GM19023 (cell line): ENCODE measurements at regions not wholly inside any gene's neighbourhood (a gene's known extent, or its start where the extent isn't known, plus 50 kb on each side); places are given as distances from the start of the nearest gene placed in this dataset.

Experiments
- ATAC-seq: cut with Tn5 transposase; IDR thresholded peaks from one replicate; pipeline ENCODE4 v1.9.1; 2021; ENCODE audit warnings: mild to moderate bottlenecking, moderate library complexity; ENCODE audit not compliant: unreplicated experiment

- ATAC-seq: no peak
Measured at GRCh38 chr22:49590381-49590780, 237.3 kb downstream of the BRD1 start.

GRCh38 chr22:49589811-49590210 lies 237.9 kb downstream of the BRD1 start:
- ATAC-seq: no peak

DNA sequence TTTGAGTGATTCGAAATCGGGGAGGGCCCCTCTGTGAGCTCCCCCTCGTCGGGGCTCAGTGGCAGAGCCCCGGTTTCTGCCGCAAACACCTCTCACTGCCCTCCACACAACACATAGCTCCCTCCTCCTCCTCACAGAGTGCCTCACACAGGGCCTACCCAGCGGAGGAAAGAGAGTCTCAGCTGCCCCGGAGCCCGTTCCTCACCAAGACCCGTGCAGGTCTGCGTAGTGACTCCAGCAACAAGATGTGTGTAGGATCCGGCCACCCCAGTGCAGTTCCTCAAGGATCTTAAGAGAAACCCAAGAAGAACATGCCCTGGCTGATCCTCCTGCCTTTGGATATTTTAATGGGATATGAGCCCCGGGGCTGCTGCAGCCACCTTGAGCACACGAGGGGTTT lies 238.4 kb downstream of the BRD1 start:
- ATAC-seq: no peak

DNA sequence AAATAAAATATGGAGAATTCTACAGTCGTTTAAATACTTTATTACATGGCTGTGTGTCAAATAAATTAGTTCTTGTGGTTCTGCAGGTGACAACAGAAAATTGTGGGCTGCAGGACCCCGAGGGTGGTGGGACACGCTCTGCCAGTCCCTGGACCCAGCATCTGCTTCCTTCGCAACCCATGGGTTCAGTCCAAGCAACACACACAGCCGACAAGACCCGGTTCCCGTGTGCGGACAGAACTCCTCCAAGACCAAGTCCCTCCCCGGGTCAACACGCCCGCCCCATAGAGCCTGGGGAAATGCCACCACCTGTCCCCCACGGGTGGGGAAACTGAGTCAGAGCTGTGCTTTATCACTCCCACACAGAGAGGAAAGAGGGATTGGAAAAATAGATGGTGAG lies 238.9 kb downstream of the BRD1 start:
- no peak for ATAC-seq

GRCh38 chr22:49587987-49588386 lies 239.7 kb downstream of the BRD1 start:
- no peak for ATAC-seq

- no peak for ATAC-seq
Measured at GRCh38 chr22:49587421-49587820, 240.3 kb downstream of the BRD1 start.

DNA sequence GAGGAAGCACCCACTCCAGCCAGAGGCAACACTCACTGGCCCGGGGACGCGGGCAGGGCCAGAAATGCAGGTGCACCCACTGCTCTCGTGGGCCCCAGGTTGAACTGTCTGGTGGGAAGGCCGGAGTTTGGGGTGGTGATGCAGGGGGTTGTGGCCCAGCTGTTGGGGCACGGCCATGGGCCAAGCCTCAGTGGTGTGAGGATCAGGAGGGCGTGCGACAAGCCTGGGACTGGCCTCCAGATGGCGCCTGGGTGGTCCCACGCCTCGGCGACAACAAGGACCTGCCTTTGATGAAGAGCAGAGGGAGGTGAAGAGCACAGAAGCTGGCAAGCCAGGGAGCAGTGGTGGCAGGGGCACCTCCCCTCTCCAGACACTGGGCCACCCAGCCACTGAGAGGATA lies 240.8 kb downstream of the BRD1 start:
- no peak for ATAC-seq

- ATAC-seq: no peak
Measured at GRCh38 chr22:49586244-49586748, 241.4 kb downstream of the BRD1 start.

DNA sequence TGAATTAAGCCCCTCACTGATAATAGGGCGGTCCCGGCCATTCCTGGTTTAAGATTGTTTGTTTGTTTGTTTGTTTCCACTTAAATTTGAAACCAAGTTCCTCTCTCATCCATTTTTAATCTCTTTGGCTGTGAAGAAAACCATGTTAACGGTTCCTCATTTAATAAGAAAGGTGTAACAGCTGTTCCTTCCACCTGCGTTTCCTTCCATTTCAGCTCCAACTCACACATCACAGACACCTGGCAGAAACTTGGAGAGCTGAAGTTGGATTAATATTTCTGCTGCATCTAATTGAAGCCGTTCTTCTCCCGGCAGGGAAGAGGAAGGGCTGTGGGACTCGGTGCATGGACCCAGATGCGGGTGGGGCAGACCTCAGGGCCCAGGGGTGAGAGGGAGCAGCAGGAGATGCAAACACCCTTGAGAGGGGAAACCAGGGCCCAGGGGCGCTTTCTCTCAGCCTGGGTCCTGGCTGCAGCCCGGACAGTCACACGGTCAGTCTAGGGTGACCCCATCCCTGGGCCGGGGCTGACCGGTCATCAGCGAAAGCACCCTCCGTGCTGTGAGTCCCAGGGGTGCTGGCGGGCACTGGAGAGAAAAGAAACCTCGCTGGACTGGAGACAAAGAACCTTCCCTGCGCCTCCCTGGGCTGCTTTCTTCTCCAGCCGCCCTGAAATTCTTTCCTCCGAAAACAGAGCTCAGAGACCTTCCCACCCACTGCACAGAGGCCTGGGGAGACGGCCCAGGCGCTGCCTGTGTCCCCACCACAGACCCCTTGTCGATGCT lies 242.0 kb downstream of the BRD1 start:
- no peak for ATAC-seq

DNA sequence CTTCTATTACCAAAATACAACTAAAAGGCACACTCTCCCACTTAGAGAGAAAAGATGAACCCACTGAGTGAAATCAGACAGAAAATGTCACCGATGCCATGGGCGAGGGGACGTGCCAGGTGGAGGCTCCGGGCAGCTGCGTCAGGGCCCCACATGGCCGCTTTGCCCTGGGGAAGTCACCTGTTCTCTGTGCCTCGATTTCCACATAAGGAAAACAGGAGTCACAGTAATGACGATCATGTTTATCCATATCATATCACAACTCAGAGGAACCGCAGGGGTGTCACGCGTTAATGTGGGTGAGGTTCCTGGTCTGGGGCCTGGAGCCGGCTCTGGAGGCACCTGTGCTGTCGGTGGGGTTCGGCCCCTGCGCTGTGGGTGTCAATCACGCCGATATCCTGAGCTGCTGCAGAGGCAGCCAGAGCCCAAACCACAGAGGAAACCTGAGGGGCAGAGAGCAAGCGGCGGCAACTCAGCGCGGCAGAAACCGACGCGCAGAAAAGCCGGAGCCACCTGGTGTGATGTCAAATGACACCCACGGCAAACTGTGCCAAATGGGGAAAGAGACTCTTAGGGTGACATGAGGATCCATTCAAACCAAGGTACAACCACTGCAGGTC lies 243.7 kb downstream of the BRD1 start:
- ATAC-seq: no peak

GRCh38 chr22:49583341-49583740 lies 244.3 kb downstream of the BRD1 start:
- ATAC-seq: no peak

GRCh38 chr22:49582678-49583077 lies 245.0 kb downstream of the BRD1 start:
- ATAC-seq: no peak

DNA sequence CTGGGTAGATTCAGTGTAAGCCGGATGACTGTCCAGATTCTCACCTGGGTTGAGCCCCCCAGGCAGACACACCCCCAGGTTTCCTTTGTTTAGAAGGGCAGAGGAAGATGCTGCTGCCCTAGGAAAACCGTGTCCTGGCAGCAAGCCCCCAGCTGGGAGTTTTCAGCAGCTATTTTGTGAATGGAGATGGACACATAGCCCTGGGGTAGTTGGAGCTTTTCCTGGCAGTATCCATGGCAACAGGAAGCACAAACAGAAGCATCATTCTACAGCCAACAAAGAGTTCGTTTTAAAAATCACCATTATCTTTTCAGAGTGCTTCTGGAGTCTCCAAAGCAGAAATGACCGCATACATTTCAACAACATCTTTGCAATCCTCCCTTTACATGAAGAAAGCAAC lies 245.5 kb downstream of the BRD1 start:
- ATAC-seq: no peak

GRCh38 chr22:49580024-49580423 lies 247.6 kb downstream of the BRD1 start:
- no peak for ATAC-seq

- no peak for ATAC-seq
Measured at GRCh38 chr22:49577168-49578060, 250.3 kb downstream of the BRD1 start.

GRCh38 chr22:49576241-49577141 lies 251.2 kb downstream of the BRD1 start:
- no peak for ATAC-seq

GRCh38 chr22:49575703-49576081 lies 252.0 kb downstream of the BRD1 start:
- ATAC-seq: no peak

- no peak for ATAC-seq
Measured at GRCh38 chr22:49574881-49575702, 252.6 kb downstream of the BRD1 start.

GRCh38 chr22:49574205-49574880 lies 253.3 kb downstream of the BRD1 start:
- no peak for ATAC-seq
